ENCODE measurements at regions not wholly inside any gene's neighbourhood (a gene's known extent, or its start where the extent isn't known, plus 50 kb on each side); places are given as distances from the start of the nearest gene placed in this dataset.
"Not testable (repeated sequence)": the region's sequence is repeated elsewhere in the genome, so short reads cannot be mapped to it uniquely, and the experiment has no call there.

DNA sequence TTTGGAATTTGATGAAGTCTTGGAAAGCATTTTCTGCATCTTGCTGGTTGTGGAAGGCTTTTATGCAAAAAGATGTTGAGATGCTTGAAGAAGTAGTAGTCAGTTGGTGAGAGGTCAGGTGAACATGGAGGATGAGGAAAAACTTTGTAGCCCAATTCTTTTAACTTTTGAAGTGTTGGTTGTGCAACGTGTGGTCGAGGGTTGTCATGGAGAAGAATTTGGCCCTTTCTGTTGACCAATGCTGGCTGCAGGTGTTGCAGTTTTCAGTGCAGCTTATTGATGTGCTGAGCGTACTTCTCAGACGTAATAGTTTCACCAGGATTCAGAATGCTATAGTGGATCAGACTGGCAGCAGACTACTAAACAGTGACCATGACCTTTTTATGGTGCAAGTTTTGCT, 508.4 kb upstream of the MAP2 start:
- no peak for DNase-seq (ENCODE audit: low read depth in 2 of 2)
- no peak for TF ChIP-seq CTCF (IDR thresholded peaks at IDR 0.05; ENCODE audit: low read depth, low read length)
- H3K4me3 ChIP-seq (replicated peaks in 1 of 2; ENCODE audit: low read depth in 2 of 2, low read length in 2 of 2): no peak overlapping the region

GRCh38 chr2:208916881-208917280, 507.0 kb upstream of the MAP2 start:
- H3K4me3 ChIP-seq (replicated peaks in 1 of 2; ENCODE audit: low read depth in 2 of 2, low read length in 2 of 2): no peak overlapping the region

GRCh38 chr2:208921358-208921757, 502.5 kb upstream of the MAP2 start:
- DNase-seq (ENCODE audit: low read depth in 2 of 2): not testable (repeated sequence)

More at GRCh38 chr2:208916881-208917280, 507.0 kb upstream of the MAP2 start:
- DNase-seq (ENCODE audit: low read depth in 2 of 2): no peak
- no peak for TF ChIP-seq CTCF (IDR thresholded peaks at IDR 0.05; ENCODE audit: low read depth, low read length)

GRCh38 chr2:208927867-208928266, 496.0 kb upstream of the MAP2 start:
- DNase-seq (ENCODE audit: low read depth in 2 of 2): no peak
- H3K4me3 ChIP-seq (replicated peaks in 1 of 2; ENCODE audit: low read depth in 2 of 2, low read length in 2 of 2): no peak overlapping the region
- no peak for TF ChIP-seq CTCF (IDR thresholded peaks at IDR 0.05; ENCODE audit: low read depth, low read length)

More at GRCh38 chr2:208921358-208921757, 502.5 kb upstream of the MAP2 start:
- not testable (repeated sequence) for H3K4me3 ChIP-seq (replicated peaks in 1 of 2; ENCODE audit: low read depth in 2 of 2, low read length in 2 of 2)

- DNase-seq (ENCODE audit: low read depth in 2 of 2): no peak
- no peak for TF ChIP-seq CTCF (IDR thresholded peaks at IDR 0.05; ENCODE audit: low read depth, low read length)
- no peak overlapping the region for H3K4me3 ChIP-seq (replicated peaks in 1 of 2; ENCODE audit: low read depth in 2 of 2, low read length in 2 of 2)
Observed at GRCh38 chr2:208929139-208929864, 494.5 kb upstream of the MAP2 start.

GRCh38 chr2:208929894-208930427, 493.9 kb upstream of the MAP2 start:
- no peak for DNase-seq (ENCODE audit: low read depth in 2 of 2)
- TF ChIP-seq CTCF (IDR thresholded peaks at IDR 0.05; ENCODE audit: low read depth, low read length): no peak
- no peak overlapping the region for H3K4me3 ChIP-seq (replicated peaks in 1 of 2; ENCODE audit: low read depth in 2 of 2, low read length in 2 of 2)

DNA sequence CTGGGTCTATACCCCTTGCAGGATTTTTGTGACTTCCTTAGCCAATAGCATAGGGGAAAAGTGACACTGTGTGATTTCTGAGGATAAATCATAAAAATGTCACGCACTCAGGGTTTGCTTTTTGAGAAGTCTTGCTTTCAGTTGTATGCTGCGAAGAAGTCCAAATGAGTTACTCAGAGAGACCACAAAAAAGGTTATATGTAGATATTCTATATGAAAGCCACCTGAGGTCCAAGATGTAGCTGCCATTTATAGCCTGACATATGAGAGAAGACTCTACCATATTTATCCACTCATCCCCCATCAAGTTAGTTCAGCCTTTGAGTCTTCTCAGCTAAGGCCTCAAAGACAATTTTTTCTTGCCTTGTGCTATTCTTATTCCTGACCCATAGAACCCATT, 488.3 kb upstream of the MAP2 start:
- H3K4me3 ChIP-seq (replicated peaks in 1 of 2; ENCODE audit: low read depth in 2 of 2, low read length in 2 of 2): no peak overlapping the region
- DNase-seq (ENCODE audit: low read depth in 2 of 2): no peak
- no peak for TF ChIP-seq CTCF (IDR thresholded peaks at IDR 0.05; ENCODE audit: low read depth, low read length)
